ENCODE measurements at regions not wholly inside any gene's neighbourhood (a gene's known extent, or its start where the extent isn't known, plus 50 kb on each side); places are given as distances from the start of the nearest gene placed in this dataset.

DNA sequence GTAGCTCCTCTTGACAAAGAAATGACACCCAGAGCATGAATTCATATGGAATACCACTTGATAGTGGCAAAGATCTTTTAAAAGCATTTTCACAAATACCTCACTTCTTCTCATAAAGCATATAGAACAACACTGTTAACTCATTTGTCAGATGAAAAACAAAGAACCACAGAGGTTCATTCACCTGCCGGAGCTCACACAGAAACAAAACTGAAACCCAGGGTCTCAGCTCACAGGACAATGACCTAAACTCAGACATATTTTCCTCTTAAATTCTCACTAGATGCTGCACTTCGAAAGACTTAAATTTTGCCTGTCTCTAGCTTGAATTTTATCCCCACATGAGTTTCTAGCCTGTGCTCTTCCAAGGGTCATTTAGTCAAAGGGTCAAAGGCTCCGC, 339.0 kb downstream of the KCNN2 start:
- DNase-seq (ENCODE audit: low spot score): no peak
- no peak for TF ChIP-seq EZH2 (IDR thresholded peaks at IDR 0.05; ENCODE audit: borderline replicate concordance, low read depth, low read length, poor library complexity, severe bottlenecking)
- TF ChIP-seq, protein P1, sequence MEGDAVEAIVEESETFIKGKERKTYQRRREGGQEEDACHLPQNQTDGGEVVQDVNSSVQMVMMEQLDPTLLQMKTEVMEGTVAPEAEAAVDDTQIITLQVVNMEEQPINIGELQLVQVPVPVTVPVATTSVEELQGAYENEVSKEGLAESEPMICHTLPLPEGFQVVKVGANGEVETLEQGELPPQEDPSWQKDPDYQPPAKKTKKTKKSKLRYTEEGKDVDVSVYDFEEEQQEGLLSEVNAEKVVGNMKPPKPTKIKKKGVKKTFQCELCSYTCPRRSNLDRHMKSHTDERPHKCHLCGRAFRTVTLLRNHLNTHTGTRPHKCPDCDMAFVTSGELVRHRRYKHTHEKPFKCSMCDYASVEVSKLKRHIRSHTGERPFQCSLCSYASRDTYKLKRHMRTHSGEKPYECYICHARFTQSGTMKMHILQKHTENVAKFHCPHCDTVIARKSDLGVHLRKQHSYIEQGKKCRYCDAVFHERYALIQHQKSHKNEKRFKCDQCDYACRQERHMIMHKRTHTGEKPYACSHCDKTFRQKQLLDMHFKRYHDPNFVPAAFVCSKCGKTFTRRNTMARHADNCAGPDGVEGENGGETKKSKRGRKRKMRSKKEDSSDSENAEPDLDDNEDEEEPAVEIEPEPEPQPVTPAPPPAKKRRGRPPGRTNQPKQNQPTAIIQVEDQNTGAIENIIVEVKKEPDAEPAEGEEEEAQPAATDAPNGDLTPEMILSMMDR (conservative IDR thresholded peaks at IDR 0.05; ENCODE audit: low read depth, low read length): no peak
- no TSS peak for BruUV-seq (replicated peaks)

DNA sequence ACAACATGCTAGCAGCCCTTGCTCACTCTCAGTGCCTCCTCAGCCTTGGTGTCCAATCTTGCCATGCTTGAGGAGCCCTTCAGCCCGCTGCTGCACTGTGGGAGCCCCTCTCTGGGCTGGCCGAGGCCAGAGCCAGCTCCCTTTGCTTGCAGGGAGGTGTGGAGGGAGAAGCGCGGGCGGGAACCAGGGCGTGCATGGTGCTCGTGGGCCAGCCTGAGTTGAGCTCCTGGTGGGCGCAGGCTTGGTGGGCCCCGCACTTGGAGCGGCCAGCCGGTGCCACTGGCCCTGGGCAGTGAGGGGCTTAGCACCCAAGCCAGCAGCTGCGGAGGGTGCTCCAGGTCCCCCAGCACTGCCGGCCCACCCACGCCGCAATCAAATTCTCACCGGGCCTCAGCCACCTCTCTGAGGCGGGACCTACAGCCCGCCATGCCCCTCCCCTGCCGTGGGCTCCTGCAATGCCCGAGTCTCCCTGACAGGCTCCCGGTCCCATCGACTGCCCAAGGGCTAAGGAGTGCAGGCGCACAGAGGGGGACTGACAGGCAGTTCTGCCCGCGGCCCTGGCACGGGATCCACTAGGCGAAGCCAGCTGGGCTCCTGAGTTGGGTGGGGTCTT, 333.5 kb downstream of the KCNN2 start:
- Histone ChIP-seq H3K4me1 (ENCODE audit: insufficient read depth, low read length, poor library complexity, severe bottlenecking) (no peaks in the 10 kb centered on the region), H3K27me3 (replicated peaks; ENCODE audit: insufficient read depth, low read depth, low read length, poor library complexity) (no peaks in the 10 kb centered on the region), H3K36me3 (ENCODE audit: insufficient read depth, low read length, poor library complexity, severe bottlenecking) (no peaks in the 10 kb centered on the region), H3K27ac (ENCODE audit: low read depth, low read length, poor library complexity, severe bottlenecking) (no peak overlapping the region), H3K4me3 (ENCODE audit: low read depth, low read length, poor library complexity, severe bottlenecking) (no peak overlapping the region), H3K9me3 (ENCODE audit: low read depth, low read length, poor library complexity, severe bottlenecking) (peaks cover 5% of the 10 kb centered on the region)
- no peak for TF ChIP-seq EZH2 (IDR thresholded peaks at IDR 0.05; ENCODE audit: borderline replicate concordance, low read depth, low read length, poor library complexity, severe bottlenecking)
- TF ChIP-seq, protein P1 (conservative IDR thresholded peaks at IDR 0.05; ENCODE audit: low read depth, low read length): no peak
- intact Hi-C loops (cut with micrococcal nuclease; ENCODE audit: unreplicated experiment): no loop called here
- BruUV-seq (replicated peaks): no TSS peak
- POLR2A ChIA-PET (ENCODE audit: low non-redundant PET): no interaction called here
- DNase-seq (ENCODE audit: low spot score): no peak
- CTCF ChIA-PET: no interaction called here

More for the DNA sequence above, 339.0 kb downstream of the KCNN2 start:
- Histone ChIP-seq H3K36me3 (ENCODE audit: insufficient read depth, low read length, poor library complexity, severe bottlenecking) (no peaks in the 10 kb centered on the region), H3K4me3 (ENCODE audit: low read depth, low read length, poor library complexity, severe bottlenecking) (no peak overlapping the region), H3K27ac (ENCODE audit: low read depth, low read length, poor library complexity, severe bottlenecking) (no peak overlapping the region), H3K9me3 (ENCODE audit: low read depth, low read length, poor library complexity, severe bottlenecking) (peaks cover 13% of the 10 kb centered on the region), H3K27me3 (replicated peaks; ENCODE audit: insufficient read depth, low read depth, low read length, poor library complexity) (no peaks in the 10 kb centered on the region), H3K4me1 (ENCODE audit: insufficient read depth, low read length, poor library complexity, severe bottlenecking) (no peaks in the 10 kb centered on the region)
- CTCF ChIA-PET: no interaction called here
- intact Hi-C loops (cut with micrococcal nuclease; ENCODE audit: unreplicated experiment): no loop called here
- POLR2A ChIA-PET (ENCODE audit: low non-redundant PET): no interaction called here

DNA sequence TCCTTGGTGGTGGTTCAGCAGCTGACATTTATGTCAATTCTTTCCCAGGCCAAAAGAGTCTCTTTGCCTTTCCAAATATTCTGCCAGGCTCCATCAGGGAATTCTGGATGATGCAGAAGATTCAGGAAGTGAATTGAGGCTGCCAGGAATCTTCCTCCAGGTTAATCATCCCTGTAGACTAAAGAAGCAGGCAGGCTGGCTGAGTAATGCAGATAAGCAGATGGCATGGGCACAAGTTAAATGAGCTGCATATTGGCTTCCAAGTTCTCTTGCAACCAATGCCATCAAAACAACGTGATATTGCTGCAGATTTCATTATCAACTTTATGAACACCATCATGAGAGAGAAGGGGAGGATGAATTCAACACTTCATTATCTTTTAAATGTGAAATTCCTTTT, 324.5 kb downstream of the KCNN2 start:
- Histone ChIP-seq H3K4me3 (ENCODE audit: low read depth, low read length, poor library complexity, severe bottlenecking) (no peak overlapping the region), H3K27me3 (replicated peaks; ENCODE audit: insufficient read depth, low read depth, low read length, poor library complexity) (no peaks in the 10 kb centered on the region), H3K4me1 (ENCODE audit: insufficient read depth, low read length, poor library complexity, severe bottlenecking) (no peaks in the 10 kb centered on the region), H3K9me3 (ENCODE audit: low read depth, low read length, poor library complexity, severe bottlenecking) (peaks cover 4% of the 10 kb centered on the region), H3K27ac (ENCODE audit: low read depth, low read length, poor library complexity, severe bottlenecking) (no peak overlapping the region), H3K36me3 (ENCODE audit: insufficient read depth, low read length, poor library complexity, severe bottlenecking) (no peaks in the 10 kb centered on the region)
- CTCF ChIA-PET: no interaction called here
- POLR2A ChIA-PET (ENCODE audit: low non-redundant PET): no interaction called here
- BruUV-seq (replicated peaks): no TSS peak
- TF ChIP-seq, protein P1 (conservative IDR thresholded peaks at IDR 0.05; ENCODE audit: low read depth, low read length): no peak
- no peak for TF ChIP-seq EZH2 (IDR thresholded peaks at IDR 0.05; ENCODE audit: borderline replicate concordance, low read depth, low read length, poor library complexity, severe bottlenecking)
- intact Hi-C loops (cut with micrococcal nuclease; ENCODE audit: unreplicated experiment): no loop called here
- DNase-seq (ENCODE audit: low spot score): no peak

Measured in A673 (cell line).